GM20000 (cell line): ENCODE measurements at regions not wholly inside any gene's neighbourhood (a gene's known extent, or its start where the extent isn't known, plus 50 kb on each side); places are given as distances from the start of the nearest gene placed in this dataset.
"Not testable (repeated sequence)": the region's sequence is repeated elsewhere in the genome, so short reads cannot be mapped to it uniquely, and the experiment has no call there.

Experiments
- DNase-seq: peaks from one replicate; pipeline ENCODE4 v3.0.0; 2012; ENCODE audit warnings: low spot score
- CTCF ChIP-seq: IDR thresholded peaks from 2 replicates; pipeline ENCODE4 v1.5.1; 2012; ENCODE audit warnings: mild to moderate bottlenecking, control low read depth; ENCODE audit errors: extremely low read depth, missing control alignments

GRCh38 chr3:193145248-193145647 lies 95.8 kb upstream of the PLAAT1 start:
- DNase-seq, result no peak
- TF ChIP-seq CTCF, result no peak

- TF ChIP-seq CTCF, result no peak
- DNase-seq, result no peak
These were observed 92.1 kb upstream of the PLAAT1 start for GRCh38 chr3:193148688-193149473.

- no peak for TF ChIP-seq CTCF
- DNase-seq, result no peak
These were observed 91.0 kb upstream of the PLAAT1 start for GRCh38 chr3:193149998-193150397.

GRCh38 chr3:193155044-193155781 lies 85.8 kb upstream of the PLAAT1 start:
- not testable (repeated sequence) for DNase-seq

GRCh38 chr3:193157051-193157450 lies 84.0 kb upstream of the PLAAT1 start:
- no peak for DNase-seq
- no peak for TF ChIP-seq CTCF

GRCh38 chr3:193165431-193166120 lies 75.4 kb upstream of the PLAAT1 start:
- no peak for DNase-seq

GRCh38 chr3:193168931-193169330 lies 72.1 kb upstream of the PLAAT1 start:
- no peak for TF ChIP-seq CTCF
- DNase-seq, result no peak

More at GRCh38 chr3:193165431-193166120, 75.4 kb upstream of the PLAAT1 start:
- no peak for TF ChIP-seq CTCF
